ENCODE measurements at regions not wholly inside any gene's neighbourhood (a gene's known extent, or its start where the extent isn't known, plus 50 kb on each side); places are given as distances from the start of the nearest gene placed in this dataset.

GRCh38 chr10:44714451-44714850 is 196.7 kb upstream of the TMEM72 start:
- Histone ChIP-seq H3K4me3 (no peak overlapping the region), H3K9me3 (peaks cover 0 to 14% (median 8%) of the 10 kb centered on the region in 8 donors), H3K36me3 (no peaks in the 10 kb centered on the region), H3K27me3 (replicated peaks in 1 of 7) (no peaks in the 10 kb centered on the region), H3K27ac (no peak overlapping the region), H3K4me1 (no peaks in the 10 kb centered on the region)
- 91 to 96% (median 92%) methylated on average over 4 of the region's 4 CpGs for WGBS, 5 donors
- intact Hi-C loops (cut with DNase I; ENCODE audit: low total_unique reads), result no loop called here
- no peak for TF ChIP-seq POLR2AphosphoS5 (IDR thresholded peaks at IDR 0.05)
- DNase-seq, result no peak

GRCh38 chr10:44715136-44715535 is 196.0 kb upstream of the TMEM72 start:
- H3K27ac ChIP-seq, result no peak overlapping the region
- H3K4me3 ChIP-seq, result no peak overlapping the region
- H3K4me1 ChIP-seq, result no peaks in the 10 kb centered on the region
- H3K9me3 ChIP-seq, result peaks cover 0 to 14% (median 8%) of the 10 kb centered on the region in 8 donors
- no peak for DNase-seq
- TF ChIP-seq POLR2AphosphoS5 (IDR thresholded peaks at IDR 0.05), result no peak
- no peak for TF ChIP-seq POLR2A (IDR thresholded peaks at IDR 0.05)
- no peak for TF ChIP-seq CTCF (IDR thresholded peaks at IDR 0.05 in 8 of 11, conservative IDR thresholded peaks at IDR 0.05 in 3 of 11)
- no peaks in the 10 kb centered on the region for H3K27me3 ChIP-seq (replicated peaks in 1 of 7)
- H3K36me3 ChIP-seq, result no peaks in the 10 kb centered on the region
- intact Hi-C loops (cut with DNase I; ENCODE audit: low total_unique reads), result no loop called here
- WGBS, 5 donors, result 77 to 85% (median 83%) methylated on average over 5 of the region's 5 CpGs

GRCh38 chr10:44716470-44717015 is 194.6 kb upstream of the TMEM72 start:
- no peak for DNase-seq
- peaks cover 0 to 14% (median 8%) of the 10 kb centered on the region in 8 donors for H3K9me3 ChIP-seq
- H3K27me3 ChIP-seq (replicated peaks in 1 of 7), result no peaks in the 10 kb centered on the region
- H3K4me3 ChIP-seq, result no peak overlapping the region
- intact Hi-C loops (cut with DNase I; ENCODE audit: low total_unique reads), result no loop called here
- no peak overlapping the region for H3K27ac ChIP-seq
- H3K36me3 ChIP-seq, result no peaks in the 10 kb centered on the region
- no peaks in the 10 kb centered on the region for H3K4me1 ChIP-seq
- 65 to 84% (median 73%) methylated on average over 4 of the region's 4 CpGs for WGBS, 5 donors
- TF ChIP-seq POLR2A (IDR thresholded peaks at IDR 0.05), result no peak
- no peak for TF ChIP-seq POLR2AphosphoS5 (IDR thresholded peaks at IDR 0.05)
- no peak for TF ChIP-seq CTCF (IDR thresholded peaks at IDR 0.05 in 8 of 11, conservative IDR thresholded peaks at IDR 0.05 in 3 of 11)

GRCh38 chr10:44723082-44723481 is 188.1 kb upstream of the TMEM72 start:
- no peaks in the 10 kb centered on the region for H3K36me3 ChIP-seq
- H3K4me3 ChIP-seq, result no peak overlapping the region
- peaks cover 0 to 19% (median 9%) of the 10 kb centered on the region in 8 donors for H3K9me3 ChIP-seq
- H3K27me3 ChIP-seq (replicated peaks in 1 of 7), result no peaks in the 10 kb centered on the region
- intact Hi-C loops (cut with DNase I; ENCODE audit: low total_unique reads), result no loop called here
- H3K27ac ChIP-seq, result no peak overlapping the region
- WGBS, 5 donors, result 22 to 36% (median 28%) methylated on average over 3 of the region's 3 CpGs
- H3K4me1 ChIP-seq, result peaks cover 0 to 34% (median 13%) of the 10 kb centered on the region in 6 donors
- no peak for DNase-seq
- TF ChIP-seq POLR2A (IDR thresholded peaks at IDR 0.05), result no peak
- no peak for TF ChIP-seq CTCF (IDR thresholded peaks at IDR 0.05 in 8 of 11, conservative IDR thresholded peaks at IDR 0.05 in 3 of 11)
- TF ChIP-seq POLR2AphosphoS5 (IDR thresholded peaks at IDR 0.05), result no peak

Measured in spleen (tissue), 11 donors.